ENCODE measurements at regions not wholly inside any gene's neighbourhood (a gene's known extent, or its start where the extent isn't known, plus 50 kb on each side); places are given as distances from the start of the nearest gene placed in this dataset.
"Not testable (repeated sequence)": the region's sequence is repeated elsewhere in the genome, so short reads cannot be mapped to it uniquely, and the experiment has no call there.

DNA sequence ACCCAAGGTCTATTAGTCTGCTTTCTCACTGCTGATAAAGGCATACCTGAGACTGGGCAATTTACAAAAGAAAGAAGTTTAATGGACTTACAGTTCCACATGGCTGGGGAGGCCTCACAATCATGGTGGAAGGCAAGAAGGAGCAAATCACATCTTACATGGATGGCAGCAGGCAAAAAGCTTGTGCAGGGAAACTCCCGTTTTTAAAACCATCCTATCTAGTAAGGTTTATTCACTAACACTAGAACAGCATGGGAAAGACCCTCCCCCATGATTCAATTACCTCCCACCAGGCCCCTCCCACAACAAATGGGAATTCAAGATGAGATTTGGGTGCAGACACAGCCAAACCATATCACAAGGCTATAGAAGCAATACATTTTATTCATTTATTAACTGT is 1921.4 kb downstream of the PCDH9 start:
- TF ChIP-seq, protein P1, sequence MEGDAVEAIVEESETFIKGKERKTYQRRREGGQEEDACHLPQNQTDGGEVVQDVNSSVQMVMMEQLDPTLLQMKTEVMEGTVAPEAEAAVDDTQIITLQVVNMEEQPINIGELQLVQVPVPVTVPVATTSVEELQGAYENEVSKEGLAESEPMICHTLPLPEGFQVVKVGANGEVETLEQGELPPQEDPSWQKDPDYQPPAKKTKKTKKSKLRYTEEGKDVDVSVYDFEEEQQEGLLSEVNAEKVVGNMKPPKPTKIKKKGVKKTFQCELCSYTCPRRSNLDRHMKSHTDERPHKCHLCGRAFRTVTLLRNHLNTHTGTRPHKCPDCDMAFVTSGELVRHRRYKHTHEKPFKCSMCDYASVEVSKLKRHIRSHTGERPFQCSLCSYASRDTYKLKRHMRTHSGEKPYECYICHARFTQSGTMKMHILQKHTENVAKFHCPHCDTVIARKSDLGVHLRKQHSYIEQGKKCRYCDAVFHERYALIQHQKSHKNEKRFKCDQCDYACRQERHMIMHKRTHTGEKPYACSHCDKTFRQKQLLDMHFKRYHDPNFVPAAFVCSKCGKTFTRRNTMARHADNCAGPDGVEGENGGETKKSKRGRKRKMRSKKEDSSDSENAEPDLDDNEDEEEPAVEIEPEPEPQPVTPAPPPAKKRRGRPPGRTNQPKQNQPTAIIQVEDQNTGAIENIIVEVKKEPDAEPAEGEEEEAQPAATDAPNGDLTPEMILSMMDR (IDR thresholded peaks at IDR 0.05; ENCODE audit: low read depth, low read length, poor library complexity, severe bottlenecking), result not testable (repeated sequence)
- not testable (repeated sequence) for TF ChIP-seq EZH2phosphoT487 (IDR thresholded peaks at IDR 0.05; ENCODE audit: borderline replicate concordance, low read length)
